ENCODE measurements at regions not wholly inside any gene's neighbourhood (a gene's known extent, or its start where the extent isn't known, plus 50 kb on each side); places are given as distances from the start of the nearest gene placed in this dataset.

DNA sequence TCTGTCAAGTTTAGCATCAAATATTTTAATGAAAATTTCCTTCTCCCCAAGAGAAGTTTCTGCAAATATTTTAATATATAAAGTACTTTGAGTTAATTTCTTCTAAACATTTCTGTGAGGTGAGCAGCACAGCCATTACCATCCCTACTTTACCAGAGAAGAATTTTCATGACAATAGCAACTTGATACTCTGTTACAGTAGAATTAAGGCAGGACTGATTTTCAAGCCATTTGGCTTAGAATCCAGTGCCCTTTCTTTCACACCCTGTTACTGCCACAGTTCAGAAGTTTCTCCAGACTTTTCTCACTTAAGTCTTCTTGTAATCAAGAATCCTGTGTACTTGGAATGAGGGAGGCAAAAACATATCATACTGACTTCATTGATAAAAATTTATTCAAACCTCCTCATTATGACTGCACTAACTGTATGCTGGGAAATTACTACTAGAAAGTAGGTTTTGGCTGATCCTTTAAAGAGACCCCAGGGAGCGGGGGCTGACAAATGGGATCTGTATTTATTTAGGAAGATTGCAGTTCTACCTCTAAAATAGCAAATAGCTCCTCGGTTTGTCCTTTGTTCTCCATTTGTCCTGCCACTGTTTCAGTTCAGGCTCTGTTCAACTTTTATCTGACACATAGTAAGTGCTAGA lies 557.0 kb upstream of the SGO1 start:
- TF ChIP-seq CTCF (IDR thresholded peaks at IDR 0.05) (no peak), POLR2A (IDR thresholded peaks at IDR 0.05) (no peak), POLR2AphosphoS5 (IDR thresholded peaks at IDR 0.05; ENCODE audit: insufficient read depth in 1 of 2, low read depth in 1 of 2) (no peak)

Data from vagina (tissue), 2 donors.